Cardiac fibroblast (primary cell): ENCODE measurements at regions not wholly inside any gene's neighbourhood (a gene's known extent, or its start where the extent isn't known, plus 50 kb on each side); places are given as distances from the start of the nearest gene placed in this dataset.

ENCODE experiments used
- DNase-seq, 2 donors: peaks; one replicate each; pipeline versions ENCODE4 v3.0.0 to v3.0.0-alpha.2; 2010; ENCODE audit warnings: low read depth in 2 of 2
- H3K4me3 ChIP-seq, 2 donors: replicated peaks in 1 of 2; 1 replicate in 1 of 2; 2 replicates in 1 of 2; pipeline ENCODE4 v1.5.1; 2011; ENCODE audit warnings: low read depth in 2 of 2, low read length in 2 of 2, mild to moderate bottlenecking in 2 of 2, moderate library complexity in 1 of 2
- CTCF ChIP-seq: IDR thresholded peaks from one replicate; pipeline ENCODE4 v1.5.1; 2011; ENCODE audit warnings: low read depth, mild to moderate bottlenecking, low read length, inconsistent platforms

GRCh38 chr3:154690413-154690812 lies 260.4 kb upstream of the GPR149 start:
- no peak overlapping the region for H3K4me3 ChIP-seq
- TF ChIP-seq CTCF = no peak
- no peak for DNase-seq

DNA sequence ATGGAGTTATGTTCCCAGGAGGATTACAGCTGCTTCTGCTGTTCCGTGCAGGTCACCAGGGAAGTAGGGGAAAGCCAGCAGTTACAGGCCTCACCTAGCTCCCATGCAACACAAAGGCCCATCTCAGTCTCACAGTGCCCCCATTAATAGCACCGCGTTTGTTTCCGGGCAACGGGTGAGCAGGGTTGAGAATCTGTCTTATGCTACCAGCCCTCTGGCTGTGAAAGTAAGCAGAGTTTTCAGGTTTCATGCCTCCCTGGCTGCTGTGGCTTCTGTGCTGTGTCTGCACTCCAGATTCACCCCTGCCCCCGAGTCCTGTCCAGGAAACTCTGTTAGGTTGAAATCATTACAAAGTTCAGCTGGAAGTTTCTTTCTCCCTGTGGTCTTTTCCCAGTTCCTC lies 254.4 kb upstream of the GPR149 start:
- no peak for DNase-seq
- no peak for TF ChIP-seq CTCF
- H3K4me3 ChIP-seq = no peak overlapping the region

- no peak for DNase-seq
- H3K4me3 ChIP-seq = no peak overlapping the region
- TF ChIP-seq CTCF = no peak
These were observed 254.0 kb upstream of the GPR149 start for GRCh38 chr3:154684021-154684420.

- no peak for DNase-seq
- TF ChIP-seq CTCF = no peak
- H3K4me3 ChIP-seq = no peak overlapping the region
These were observed 248.2 kb upstream of the GPR149 start for GRCh38 chr3:154678041-154678654.

- TF ChIP-seq CTCF = no peak
- H3K4me3 ChIP-seq = no peak overlapping the region
- DNase-seq = no peak
These were observed 238.8 kb upstream of the GPR149 start for GRCh38 chr3:154668835-154669234.

DNA sequence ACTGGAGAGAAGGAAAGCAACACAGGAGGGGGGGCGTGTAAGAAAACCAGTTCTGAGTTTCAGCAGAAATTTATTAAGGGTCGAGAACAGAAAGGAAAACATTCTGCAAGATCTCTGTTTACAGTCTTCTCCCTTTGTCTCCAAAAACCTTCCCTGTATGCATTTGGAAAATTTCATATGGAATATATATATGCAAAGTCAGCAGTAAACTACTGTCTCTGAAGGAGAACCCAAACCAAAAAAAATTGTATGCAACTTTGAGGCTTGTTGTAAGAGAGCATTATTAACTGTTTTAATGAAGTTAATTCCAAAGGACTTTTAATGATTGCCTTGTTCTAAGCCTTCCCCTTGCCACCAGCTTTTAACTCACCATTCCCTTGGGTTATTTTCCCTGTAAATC lies 238.2 kb upstream of the GPR149 start:
- no peak for DNase-seq
- no peak for TF ChIP-seq CTCF

DNA sequence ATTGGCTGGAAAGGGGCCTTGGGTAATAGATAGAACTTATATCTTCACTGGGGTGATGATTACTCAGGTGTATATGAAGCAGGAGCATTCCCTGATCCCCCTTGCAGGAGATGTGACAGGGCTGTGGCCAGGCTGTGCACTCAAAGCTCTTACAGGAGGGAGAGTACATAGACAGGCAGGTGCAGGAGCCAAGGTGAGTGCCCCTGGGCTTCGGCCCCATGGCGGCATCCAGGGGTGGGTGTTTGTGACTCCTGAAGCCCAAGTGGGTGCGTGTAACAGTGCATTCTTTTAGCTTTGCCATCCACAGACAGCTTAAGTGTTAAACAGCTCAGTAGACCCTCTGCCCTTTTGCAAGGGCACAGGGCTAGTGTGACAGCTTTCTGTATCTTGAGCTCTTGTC lies 236.6 kb upstream of the GPR149 start:
- no peak for TF ChIP-seq CTCF
- DNase-seq = no peak
- no peak overlapping the region for H3K4me3 ChIP-seq

More for the DNA sequence above, 238.2 kb upstream of the GPR149 start:
- no peak overlapping the region for H3K4me3 ChIP-seq
